ENCODE measurements at regions not wholly inside any gene's neighbourhood (a gene's known extent, or its start where the extent isn't known, plus 50 kb on each side); places are given as distances from the start of the nearest gene placed in this dataset.

DNA sequence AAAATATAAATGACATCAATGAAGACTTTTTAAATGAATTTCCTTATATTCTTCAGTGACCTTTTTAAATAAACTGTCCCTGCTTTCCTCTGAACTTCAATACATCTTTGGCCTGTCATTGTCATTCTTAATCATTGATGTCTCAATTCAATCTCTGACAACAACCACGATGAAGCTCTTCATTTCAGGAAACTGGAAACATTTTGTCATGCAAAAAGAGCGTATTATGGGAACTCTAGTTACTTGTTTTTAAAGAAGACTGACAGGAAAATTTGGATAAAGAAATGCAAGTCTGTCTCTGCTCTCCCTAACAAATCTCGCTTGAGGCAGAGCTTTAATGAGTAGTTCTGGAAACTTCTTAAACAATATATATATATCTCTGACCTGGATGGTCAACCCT, 535.8 kb upstream of the ADGRL2 start:
- DNase-seq (no peak), ATAC-seq (ENCODE audit: insufficient read depth, low FRiP score) (no peak)
- Histone ChIP-seq H3K27ac (ENCODE audit: low read depth in 1 of 2, low read length in 1 of 2) (no peak overlapping the region), H3K36me3 (ENCODE audit: control insufficient read depth in 4 of 4, insufficient read depth in 4 of 4, low read length in 4 of 4) (no peaks in the 10 kb centered on the region), H3K27me3 (ENCODE audit: control insufficient read depth in 3 of 3, insufficient read depth in 3 of 3, low read length in 2 of 3) (no peaks in the 10 kb centered on the region), H3K4me3 (no peak overlapping the region), H3K9ac (ENCODE audit: insufficient read depth in 1 of 2, low read length in 2 of 2) (no peak overlapping the region), H3K9me3 (ENCODE audit: control insufficient read depth in 4 of 4, insufficient read depth in 3 of 4, low read length in 3 of 4) (no peaks in the 10 kb centered on the region), H3K4me1 (ENCODE audit: control insufficient read depth in 5 of 5, insufficient read depth in 5 of 5, low read length in 5 of 5) (no peaks in the 10 kb centered on the region)
- 48 to 64% methylated on average over 3 of the region's 3 CpGs for WGBS, 2 donors
- TF ChIP-seq CTCF (IDR thresholded peaks at IDR 0.05; ENCODE audit: control extremely low read depth, extremely low read depth), result no peak

DNA sequence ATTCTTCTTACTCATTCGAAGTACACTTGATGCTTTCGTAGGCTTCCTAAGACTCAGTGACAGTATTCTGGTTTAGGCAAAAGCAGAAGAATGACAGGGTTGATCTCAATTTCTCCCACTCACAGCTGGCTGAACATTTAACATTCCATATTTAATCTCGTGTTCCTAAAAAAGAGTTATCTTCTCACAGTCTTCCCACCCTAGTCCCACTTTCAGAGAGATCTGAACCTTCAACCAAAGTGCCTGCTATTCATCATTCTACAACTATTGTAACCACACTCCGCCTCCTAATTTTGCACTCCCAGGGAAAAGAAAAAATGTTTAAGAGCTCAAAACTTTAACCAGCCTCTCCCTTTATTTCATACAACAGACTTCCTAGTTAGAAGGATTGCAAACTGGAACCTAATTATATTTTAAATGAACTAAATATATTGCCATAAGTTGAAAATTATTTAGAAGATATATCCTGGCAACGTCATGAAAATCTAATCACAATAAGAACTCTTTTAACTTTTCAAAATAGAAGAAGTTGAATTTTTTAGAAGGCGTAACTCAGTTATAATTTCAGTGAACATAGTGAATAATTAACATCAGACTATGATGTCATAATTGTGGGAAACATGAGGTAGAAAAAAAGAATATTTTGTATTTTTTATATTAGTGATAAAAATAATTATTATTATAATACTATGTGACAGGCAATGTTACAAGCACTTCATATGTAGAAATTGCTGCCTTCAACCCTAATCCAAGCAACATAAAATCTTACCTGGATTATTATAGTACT, 540.9 kb upstream of the ADGRL2 start:
- TF ChIP-seq CTCF (IDR thresholded peaks at IDR 0.05; ENCODE audit: control extremely low read depth, extremely low read depth), result no peak
- Histone ChIP-seq H3K9ac (ENCODE audit: insufficient read depth in 1 of 2, low read length in 2 of 2) (no peak overlapping the region), H3K27ac (ENCODE audit: low read depth in 1 of 2, low read length in 1 of 2) (no peak overlapping the region), H3K4me1 (ENCODE audit: control insufficient read depth in 5 of 5, insufficient read depth in 5 of 5, low read length in 5 of 5) (peaks cover 0 to 2% (median 0%) of the 10 kb centered on the region in 5 donors), H3K36me3 (ENCODE audit: control insufficient read depth in 4 of 4, insufficient read depth in 4 of 4, low read length in 4 of 4) (no peaks in the 10 kb centered on the region), H3K4me3 (no peak overlapping the region), H3K27me3 (ENCODE audit: control insufficient read depth in 3 of 3, insufficient read depth in 3 of 3, low read length in 2 of 3) (no peaks in the 10 kb centered on the region), H3K9me3 (ENCODE audit: control insufficient read depth in 4 of 4, insufficient read depth in 3 of 4, low read length in 3 of 4) (no peaks in the 10 kb centered on the region)
- 90 to 97% methylated on average over 6 of the region's 6 CpGs for WGBS, 2 donors
- DNase-seq (no peak), ATAC-seq (ENCODE audit: insufficient read depth, low FRiP score) (no peak)

- DNase-seq (no peak), ATAC-seq (ENCODE audit: insufficient read depth, low FRiP score) (no peak)
- Histone ChIP-seq H3K9ac (ENCODE audit: insufficient read depth in 1 of 2, low read length in 2 of 2) (no peak overlapping the region), H3K9me3 (ENCODE audit: control insufficient read depth in 4 of 4, insufficient read depth in 3 of 4, low read length in 3 of 4) (peaks cover 0 to 1% (median 0%) of the 10 kb centered on the region in 4 donors), H3K36me3 (ENCODE audit: control insufficient read depth in 4 of 4, insufficient read depth in 4 of 4, low read length in 4 of 4) (no peaks in the 10 kb centered on the region), H3K4me3 (no peak overlapping the region), H3K27ac (ENCODE audit: low read depth in 1 of 2, low read length in 1 of 2) (no peak overlapping the region), H3K27me3 (ENCODE audit: control insufficient read depth in 3 of 3, insufficient read depth in 3 of 3, low read length in 2 of 3) (no peaks in the 10 kb centered on the region), H3K4me1 (ENCODE audit: control insufficient read depth in 5 of 5, insufficient read depth in 5 of 5, low read length in 5 of 5) (no peaks in the 10 kb centered on the region)
- TF ChIP-seq CTCF (IDR thresholded peaks at IDR 0.05; ENCODE audit: control extremely low read depth, extremely low read depth), result no peak
- WGBS, 2 donors, result 85 to 88% methylated on average over 2 of the region's 2 CpGs
Measured at GRCh38 chr1:81254560-81254959, 546.2 kb upstream of the ADGRL2 start.

DNA sequence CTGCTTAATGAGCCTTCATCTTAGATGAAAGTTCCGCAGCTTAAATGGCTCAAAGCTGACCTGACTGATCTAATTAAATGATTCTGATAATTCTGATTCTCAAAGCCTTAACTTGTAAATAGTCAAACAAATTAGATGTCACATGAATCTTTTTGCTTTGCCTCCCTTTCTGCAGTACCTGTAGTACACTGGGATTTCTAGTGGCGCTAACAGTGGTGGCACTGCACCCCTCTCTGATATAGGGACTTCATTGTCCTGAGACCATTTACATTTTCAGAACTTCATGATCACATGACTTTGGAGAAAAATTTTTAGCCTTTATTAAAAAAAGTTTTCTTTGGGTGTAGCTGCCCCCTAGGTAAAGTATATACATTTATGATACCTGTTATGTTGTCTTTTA, 546.7 kb upstream of the ADGRL2 start:
- no peak for TF ChIP-seq CTCF (IDR thresholded peaks at IDR 0.05; ENCODE audit: control extremely low read depth, extremely low read depth)
- Histone ChIP-seq H3K4me3 (no peak overlapping the region), H3K27ac (ENCODE audit: low read depth in 1 of 2, low read length in 1 of 2) (no peak overlapping the region), H3K4me1 (ENCODE audit: control insufficient read depth in 5 of 5, insufficient read depth in 5 of 5, low read length in 5 of 5) (no peaks in the 10 kb centered on the region), H3K36me3 (ENCODE audit: control insufficient read depth in 4 of 4, insufficient read depth in 4 of 4, low read length in 4 of 4) (no peaks in the 10 kb centered on the region), H3K9me3 (ENCODE audit: control insufficient read depth in 4 of 4, insufficient read depth in 3 of 4, low read length in 3 of 4) (peaks cover 0 to 1% (median 0%) of the 10 kb centered on the region in 4 donors), H3K9ac (ENCODE audit: insufficient read depth in 1 of 2, low read length in 2 of 2) (no peak overlapping the region), H3K27me3 (ENCODE audit: control insufficient read depth in 3 of 3, insufficient read depth in 3 of 3, low read length in 2 of 3) (no peaks in the 10 kb centered on the region)
- ATAC-seq (ENCODE audit: insufficient read depth, low FRiP score), result no peak
- no peak for DNase-seq
- WGBS, 2 donors, result 94 to 98% methylated on average over 2 of the region's 2 CpGs

All from lung (tissue), 11 donors.